IPS DF 4.7 (cell line): ENCODE measurements at regions not wholly inside any gene's neighbourhood (a gene's known extent, or its start where the extent isn't known, plus 50 kb on each side); places are given as distances from the start of the nearest gene placed in this dataset.

Experiments used
- DNase-seq: peaks from one replicate; pipeline ENCODE4 v3.0.0-alpha.2; 2013; ENCODE audit warnings: low spot score; ENCODE audit errors: extremely low read depth

DNA sequence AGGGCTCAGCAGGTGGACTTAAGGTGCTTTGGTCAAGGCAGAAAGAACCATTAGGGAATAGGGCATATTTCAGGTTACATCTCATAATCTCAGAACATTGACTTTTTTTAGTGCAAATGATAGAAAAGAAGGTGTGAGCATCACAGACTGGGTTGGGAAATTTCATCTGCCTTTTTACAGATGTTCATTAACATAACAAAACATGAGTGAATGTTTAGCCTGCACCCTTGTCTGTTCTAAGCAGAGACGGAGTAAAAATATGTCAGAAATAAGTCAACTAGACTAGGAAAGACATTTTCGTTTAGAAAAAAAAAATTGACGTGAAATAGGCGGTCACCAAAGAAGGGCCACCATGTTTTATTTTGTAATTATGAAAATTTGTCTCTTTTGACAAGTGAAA, 127.5 kb upstream of the CDH13 start:
- no peak for DNase-seq

DNA sequence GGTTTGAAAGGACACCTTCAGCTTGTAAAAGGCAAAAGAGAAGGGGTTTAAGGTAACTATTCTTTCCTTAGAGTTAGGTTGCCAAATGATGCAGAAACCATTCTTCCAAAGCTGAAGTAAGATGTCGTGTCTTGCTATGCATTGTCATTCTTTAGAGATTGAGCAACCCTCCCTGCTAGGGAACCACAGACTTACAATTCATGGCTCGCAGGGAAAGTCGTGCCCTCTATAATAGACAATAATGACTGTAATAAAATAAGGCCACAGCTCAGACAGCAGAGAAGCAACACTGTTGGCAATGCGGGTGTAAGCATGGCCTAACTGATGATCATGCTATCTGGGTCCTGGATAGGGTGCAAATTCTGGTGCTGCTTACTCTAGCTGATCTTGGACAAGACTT, 129.6 kb upstream of the CDH13 start:
- no peak for DNase-seq

- DNase-seq: no peak
Measured at GRCh38 chr16:82488460-82488859, 138.3 kb upstream of the CDH13 start.

GRCh38 chr16:82481455-82481854, 145.3 kb upstream of the CDH13 start:
- no peak for DNase-seq

- no peak for DNase-seq
Measured at GRCh38 chr16:82476786-82477185, 150.0 kb upstream of the CDH13 start.

- DNase-seq: no peak
Measured at GRCh38 chr16:82470620-82471152, 156.1 kb upstream of the CDH13 start.

DNA sequence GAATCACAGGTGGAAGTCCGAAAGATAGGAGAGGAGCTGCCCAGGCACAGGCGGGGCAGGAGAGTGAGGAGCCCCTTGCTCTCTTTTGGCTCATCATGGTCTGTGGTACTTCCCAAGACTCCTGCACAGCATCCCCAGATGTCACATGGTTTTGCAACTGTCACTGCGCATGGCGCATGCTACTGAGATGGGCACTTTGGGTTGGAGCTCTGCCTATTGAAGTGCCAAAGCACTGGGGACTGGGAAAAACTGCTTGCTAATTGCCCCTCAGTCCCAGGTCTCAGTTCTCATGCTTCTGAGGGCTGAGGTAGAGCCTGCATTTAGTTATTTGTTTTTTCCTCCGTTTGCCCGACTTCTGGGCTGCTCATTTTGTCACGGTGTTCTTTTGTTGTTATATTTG, 156.8 kb upstream of the CDH13 start:
- DNase-seq: no peak

- DNase-seq: no peak
Measured at GRCh38 chr16:82464187-82464586, 162.6 kb upstream of the CDH13 start.

DNA sequence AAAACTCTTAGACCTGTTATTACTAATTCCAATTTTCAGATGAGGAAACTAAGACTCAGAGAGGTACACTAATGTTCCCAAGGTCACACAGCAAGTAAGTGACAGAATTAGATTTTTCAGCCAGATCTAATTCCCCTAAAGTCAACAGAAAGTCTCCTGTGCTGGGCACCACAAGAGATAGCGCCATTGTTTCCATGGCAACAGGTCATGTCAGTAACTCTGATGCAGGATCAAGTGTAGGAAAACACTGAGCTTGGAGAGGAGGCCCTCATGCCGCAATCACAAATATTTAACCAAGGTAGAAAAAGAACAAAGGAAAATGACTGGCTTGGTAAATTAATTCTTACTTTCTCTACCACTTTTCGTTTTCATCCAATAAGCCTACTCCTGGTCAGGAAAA, 166.0 kb upstream of the CDH13 start:
- DNase-seq: no peak

- no peak for DNase-seq
Measured at GRCh38 chr16:82459580-82460256, 167.1 kb upstream of the CDH13 start.

GRCh38 chr16:82456683-82457082, 170.1 kb upstream of the CDH13 start:
- peak; percentile 30 for DNase-seq

GRCh38 chr16:82454566-82454965, 172.2 kb upstream of the CDH13 start:
- DNase-seq: no peak

GRCh38 chr16:82454152-82454551, 172.6 kb upstream of the CDH13 start:
- DNase-seq: no peak

GRCh38 chr16:82452004-82452756, 174.6 kb upstream of the CDH13 start:
- DNase-seq: no peak

- DNase-seq: no peak
Measured at GRCh38 chr16:82451449-82451848, 175.3 kb upstream of the CDH13 start.

- DNase-seq: no peak
Measured at GRCh38 chr16:82440336-82440735, 186.4 kb upstream of the CDH13 start.

DNA sequence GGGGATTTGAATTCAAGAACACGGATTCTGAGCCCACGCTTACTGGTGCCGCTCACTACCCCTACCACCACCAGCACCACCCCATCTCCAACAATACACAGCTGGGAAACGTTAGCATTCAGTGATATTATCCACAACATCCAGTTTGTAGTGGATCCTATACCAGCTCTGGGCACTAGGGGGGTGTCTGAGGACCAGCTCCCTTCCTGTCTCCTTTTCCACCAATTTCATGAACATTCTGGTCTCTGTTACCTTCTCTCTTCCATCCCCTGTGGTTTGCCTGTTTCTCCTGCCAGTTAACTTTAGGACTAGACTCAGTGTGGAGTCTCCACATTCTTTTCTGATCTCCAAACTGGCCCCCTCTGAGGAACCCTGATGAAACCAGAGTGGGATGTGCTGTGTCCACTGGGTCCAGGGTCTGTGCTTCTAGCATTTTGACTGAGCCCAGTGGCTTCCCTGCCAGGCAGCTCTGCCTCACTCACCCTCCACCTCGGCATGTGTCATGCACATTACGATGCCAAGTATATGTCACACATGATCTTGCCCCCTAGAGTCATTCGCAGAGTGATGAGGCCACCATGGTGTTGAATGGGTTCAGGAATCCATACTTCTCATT, 187.0 kb upstream of the CDH13 start:
- peak; percentile 9 for DNase-seq

- no peak for DNase-seq
Measured at GRCh38 chr16:82433042-82433441, 193.7 kb upstream of the CDH13 start.

GRCh38 chr16:82432261-82432660, 194.5 kb upstream of the CDH13 start:
- DNase-seq: no peak

GRCh38 chr16:82425661-82426060, 201.1 kb upstream of the CDH13 start:
- DNase-seq: no peak

DNA sequence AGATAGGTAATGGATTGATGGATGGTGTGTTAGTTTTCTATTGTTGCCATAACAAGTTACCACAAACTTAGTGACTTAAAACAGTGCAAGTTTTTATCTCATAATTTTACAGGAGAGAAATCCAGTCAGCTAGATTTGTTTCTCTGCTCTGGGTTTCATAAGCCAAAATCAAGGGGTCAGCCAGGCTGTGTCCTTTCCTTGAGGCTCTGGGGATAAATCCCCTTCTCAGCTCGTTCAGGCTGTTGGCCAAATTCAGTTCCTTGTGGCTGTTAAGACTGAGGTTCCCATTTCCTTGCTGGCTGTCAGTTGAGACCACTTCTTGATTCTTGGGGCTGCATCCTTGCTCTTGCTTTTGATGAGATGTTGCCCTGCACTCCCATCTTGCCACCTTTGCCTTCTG, 204.9 kb upstream of the CDH13 start:
- no peak for DNase-seq

- DNase-seq: no peak
Measured at GRCh38 chr16:82419332-82419731, 207.4 kb upstream of the CDH13 start.
